ENCODE measurements at regions not wholly inside any gene's neighbourhood (a gene's known extent, or its start where the extent isn't known, plus 50 kb on each side); places are given as distances from the start of the nearest gene placed in this dataset.

DNA sequence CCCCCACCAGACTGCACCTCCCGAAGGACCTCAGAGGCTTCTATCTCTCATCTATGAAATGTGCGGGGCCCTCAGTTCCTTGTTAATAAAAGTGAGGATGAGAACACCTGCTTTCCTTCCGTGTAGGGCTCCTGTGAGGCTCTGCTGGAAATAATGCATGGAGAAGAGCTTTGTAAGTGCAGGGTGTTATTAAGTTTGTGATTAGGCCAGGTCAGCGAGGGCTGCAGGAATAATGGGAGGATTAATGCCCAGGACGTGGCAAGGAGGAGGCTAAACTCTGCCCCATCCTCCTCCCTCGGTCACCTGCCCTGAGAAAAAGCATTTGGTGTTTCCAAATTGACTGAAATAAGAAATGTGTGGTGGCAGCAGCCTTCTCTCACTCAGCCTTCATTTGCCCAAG is 83.5 kb upstream of the HSPA9 start:
- TF ChIP-seq, protein P1, sequence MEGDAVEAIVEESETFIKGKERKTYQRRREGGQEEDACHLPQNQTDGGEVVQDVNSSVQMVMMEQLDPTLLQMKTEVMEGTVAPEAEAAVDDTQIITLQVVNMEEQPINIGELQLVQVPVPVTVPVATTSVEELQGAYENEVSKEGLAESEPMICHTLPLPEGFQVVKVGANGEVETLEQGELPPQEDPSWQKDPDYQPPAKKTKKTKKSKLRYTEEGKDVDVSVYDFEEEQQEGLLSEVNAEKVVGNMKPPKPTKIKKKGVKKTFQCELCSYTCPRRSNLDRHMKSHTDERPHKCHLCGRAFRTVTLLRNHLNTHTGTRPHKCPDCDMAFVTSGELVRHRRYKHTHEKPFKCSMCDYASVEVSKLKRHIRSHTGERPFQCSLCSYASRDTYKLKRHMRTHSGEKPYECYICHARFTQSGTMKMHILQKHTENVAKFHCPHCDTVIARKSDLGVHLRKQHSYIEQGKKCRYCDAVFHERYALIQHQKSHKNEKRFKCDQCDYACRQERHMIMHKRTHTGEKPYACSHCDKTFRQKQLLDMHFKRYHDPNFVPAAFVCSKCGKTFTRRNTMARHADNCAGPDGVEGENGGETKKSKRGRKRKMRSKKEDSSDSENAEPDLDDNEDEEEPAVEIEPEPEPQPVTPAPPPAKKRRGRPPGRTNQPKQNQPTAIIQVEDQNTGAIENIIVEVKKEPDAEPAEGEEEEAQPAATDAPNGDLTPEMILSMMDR (conservative IDR thresholded peaks at IDR 0.05; ENCODE audit: low read depth, low read length) = no peak
- no peak for TF ChIP-seq EZH2 (IDR thresholded peaks at IDR 0.05; ENCODE audit: low read length, unreplicated experiment)
- no peak for TF ChIP-seq EZH2phosphoT487 (IDR thresholded peaks at IDR 0.05; ENCODE audit: borderline replicate concordance, low read length)

Data from PC-3 (cell line).